MCF 10A (cell line): ENCODE measurements at regions not wholly inside any gene's neighbourhood (a gene's known extent, or its start where the extent isn't known, plus 50 kb on each side); places are given as distances from the start of the nearest gene placed in this dataset.

Experiments
- BruUV-seq: library from RNA; stranded (reverse); fragments of 400-500 nt; replicated peaks from 2 replicates; lab custom pipeline; 2021; lab: Mats Ljungman, UMichigan
- CTCF ChIA-PET: fragments of 300-600 bp; sonication (Branson Sonifier 250); formaldehyde crosslinking; extraction: SDS; loops from one replicate; lab custom pipeline; 2021; ENCODE audit warnings: antibody characterized with exemption, inconsistent platforms; lab: Yijun Ruan, JAX
- POLR2A ChIA-PET: fragments of 300-600, 350-650 bp; sonication (Branson Sonifier 250); formaldehyde crosslinking; extraction: SDS; loops from one replicate; lab custom pipeline; 2020; ENCODE audit warnings: antibody characterized with exemption, inconsistent platforms; lab: Yijun Ruan, JAX
- DNase-seq: peaks from one replicate; pipeline ENCODE4 v3.0.0-alpha.2; 2018; ENCODE audit not compliant: unreplicated experiment
- H3K27ac Mint-ChIP-seq: one replicate; pipeline ENCODE4 v1.8.0; 2022; ENCODE audit warnings: mild to moderate bottlenecking, low read depth, mixed read lengths; ENCODE audit not compliant: unreplicated experiment
- H3K27me3 Mint-ChIP-seq: one replicate; pipeline ENCODE4 v1.8.0; 2022; ENCODE audit warnings: mixed read lengths; ENCODE audit not compliant: insufficient read depth, unreplicated experiment
- H3K36me3 Mint-ChIP-seq: one replicate; pipeline ENCODE4 v1.8.0; 2022; ENCODE audit warnings: mild to moderate bottlenecking, moderate library complexity, mixed read lengths; ENCODE audit not compliant: insufficient read depth, unreplicated experiment
- H3K4me1 Mint-ChIP-seq: one replicate; pipeline ENCODE4 v1.8.0; 2022; ENCODE audit warnings: mixed read lengths; ENCODE audit not compliant: insufficient read depth, unreplicated experiment
- H3K4me3 Mint-ChIP-seq: one replicate; pipeline ENCODE4 v1.8.0; 2022; ENCODE audit warnings: mild to moderate bottlenecking, moderate library complexity, mixed read lengths; ENCODE audit not compliant: unreplicated experiment
- H3K9me3 Mint-ChIP-seq: one replicate; pipeline ENCODE4 v1.8.0; 2022; ENCODE audit warnings: mixed read lengths; ENCODE audit not compliant: unreplicated experiment
- CTCF ChIP-seq: fragments of 200-600 bp; IDR thresholded peaks from one replicate; pipeline ENCODE4 v1.8.0; 2022; ENCODE audit warnings: antibody characterized with exemption, mild to moderate bottlenecking; ENCODE audit not compliant: unreplicated experiment
- intact Hi-C: fragments of 100-400 bp; cut with micrococcal nuclease; formaldehyde crosslinking; loops from 2 replicates; pipeline ENCODE4 v1.14.1; 2022

- ChIA-PET CTCF (no interaction called here), POLR2A (no interaction called here)
- intact Hi-C loops = no loop called here
- H3K4me3 Mint-ChIP-seq = no peak overlapping the region
- no TSS peak for BruUV-seq
- H3K4me1 Mint-ChIP-seq = no peaks in the 10 kb centered on the region
- H3K36me3 Mint-ChIP-seq = no peaks in the 10 kb centered on the region
- H3K27ac Mint-ChIP-seq = no peak overlapping the region
- no peaks in the 10 kb centered on the region for H3K27me3 Mint-ChIP-seq
- DNase-seq = no peak
- H3K9me3 Mint-ChIP-seq = no peaks in the 10 kb centered on the region
- TF ChIP-seq CTCF = no peak
Measured at GRCh38 chr15:70212286-70212962, 114.7 kb upstream of the TLE3 start.

GRCh38 chr15:70210528-70210927, 112.8 kb upstream of the TLE3 start:
- POLR2A ChIA-PET = no interaction called here
- H3K27me3 Mint-ChIP-seq = no peaks in the 10 kb centered on the region
- H3K9me3 Mint-ChIP-seq = no peaks in the 10 kb centered on the region
- no peaks in the 10 kb centered on the region for H3K36me3 Mint-ChIP-seq
- DNase-seq = no peak
- no TSS peak for BruUV-seq
- intact Hi-C loops = no loop called here
- no peaks in the 10 kb centered on the region for H3K4me1 Mint-ChIP-seq
- no peak overlapping the region for H3K27ac Mint-ChIP-seq
- TF ChIP-seq CTCF = no peak
- no peak overlapping the region for H3K4me3 Mint-ChIP-seq
- CTCF ChIA-PET = interaction anchor here (0.6 kb wide), 1 partner anchor 51 kb away, joined by 3 read pairs; no protein-coding TSS in a partner anchor

DNA sequence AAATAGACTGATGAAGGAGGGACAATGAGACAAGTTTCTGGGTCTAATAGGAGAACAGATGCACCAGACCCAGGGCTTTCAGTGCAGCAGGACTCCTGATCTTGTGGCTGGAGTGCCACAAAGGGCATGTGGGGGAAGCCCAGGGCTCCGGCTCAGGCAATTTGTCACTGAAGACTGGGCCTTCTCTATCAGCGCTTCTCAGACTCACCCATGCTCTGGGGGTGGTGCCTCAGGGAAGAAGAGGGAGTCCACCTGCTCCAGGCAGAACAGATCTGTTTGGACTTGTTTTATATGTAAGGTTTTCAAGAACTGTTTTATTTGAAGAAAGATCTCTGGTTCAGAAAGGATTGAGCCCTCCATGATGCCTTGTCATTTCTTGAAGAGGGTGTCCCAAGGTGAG, 112.4 kb upstream of the TLE3 start:
- no peak for TF ChIP-seq CTCF
- intact Hi-C loops = no loop called here
- no TSS peak for BruUV-seq
- no peak for DNase-seq
- H3K27ac Mint-ChIP-seq = no peak overlapping the region
- no peaks in the 10 kb centered on the region for H3K4me1 Mint-ChIP-seq
- no peak overlapping the region for H3K4me3 Mint-ChIP-seq
- ChIA-PET POLR2A (no interaction called here), CTCF (interaction anchor here (0.6 kb wide), 1 partner anchor 51 kb away, joined by 3 read pairs; no protein-coding TSS in a partner anchor)
- no peaks in the 10 kb centered on the region for H3K9me3 Mint-ChIP-seq
- H3K27me3 Mint-ChIP-seq = no peaks in the 10 kb centered on the region
- no peaks in the 10 kb centered on the region for H3K36me3 Mint-ChIP-seq

DNA sequence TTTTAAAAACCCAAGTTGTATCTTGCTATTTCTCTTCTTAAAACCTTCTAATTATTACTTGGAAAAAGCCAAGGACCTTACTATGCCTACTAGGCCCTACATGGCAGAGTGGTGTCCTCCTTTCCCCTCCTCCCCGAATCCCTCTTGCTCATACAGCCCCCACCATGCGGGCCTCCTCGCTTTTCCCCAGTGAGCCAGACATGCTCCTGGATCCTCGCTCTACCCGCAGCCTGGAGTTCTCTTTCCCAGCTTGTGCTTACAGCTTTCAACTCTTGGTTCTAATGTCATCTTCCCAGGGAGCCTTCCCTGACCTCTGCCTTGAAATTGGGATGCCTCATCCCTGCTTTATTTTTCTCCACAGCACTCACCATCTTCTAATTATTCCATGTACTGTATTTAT, 111.8 kb upstream of the TLE3 start:
- BruUV-seq = no TSS peak
- Mint-ChIP-seq H3K27me3 (no peaks in the 10 kb centered on the region), H3K27ac (no peak overlapping the region), H3K4me3 (no peak overlapping the region), H3K36me3 (no peaks in the 10 kb centered on the region), H3K4me1 (no peaks in the 10 kb centered on the region), H3K9me3 (no peaks in the 10 kb centered on the region)
- ChIA-PET CTCF (no interaction called here), POLR2A (no interaction called here)
- intact Hi-C loops = no loop called here
- DNase-seq = no peak
- TF ChIP-seq CTCF = no peak
